GM23338 (cell line): ENCODE measurements at regions not wholly inside any gene's neighbourhood (a gene's known extent, or its start where the extent isn't known, plus 50 kb on each side); places are given as distances from the start of the nearest gene placed in this dataset.

Experiments
- ATAC-seq: fragments of 200-7000 bp; cut with Tn5 transposase; 3 replicates; pipeline ENCODE4 v1.9.1; 2020
- DNase-seq: peaks from one replicate; pipeline ENCODE4 v3.0.0-alpha.2; 2015; ENCODE audit warnings: low spot score
- H2AFZ ChIP-seq: fragments of 200-600 bp; sonication (generic); 2 replicates; pipeline ENCODE4 v1.8.0; 2016; ENCODE audit warnings: antibody characterized with exemption, mild to moderate bottlenecking, moderate library complexity
- H3F3A ChIP-seq: fragments of 200-600 bp; sonication (generic); replicated peaks from 2 replicates; pipeline ENCODE4 v1.8.0; 2017; ENCODE audit warnings: antibody characterized with exemption, mixed run types, low read depth
- H3K27ac ChIP-seq: fragments of 200-600 bp; sonication (generic); 2 replicates; pipeline ENCODE4 v1.6.1; 2016; ENCODE audit warnings: low read depth
- H3K27me3 ChIP-seq: fragments of 200-600 bp; sonication (generic); 2 replicates; pipeline ENCODE4 v1.8.0; 2016; ENCODE audit warnings: mild to moderate bottlenecking, mixed run types, moderate library complexity; ENCODE audit not compliant: insufficient read depth
- H3K36me3 ChIP-seq: fragments of 200-600 bp; sonication (generic); 2 replicates; pipeline ENCODE4 v1.8.0; 2016; ENCODE audit warnings: mild to moderate bottlenecking; ENCODE audit not compliant: insufficient read depth
- H3K4me1 ChIP-seq: fragments of 200-600 bp; sonication (generic); 2 replicates; pipeline ENCODE4 v1.8.0; 2016; ENCODE audit warnings: mild to moderate bottlenecking, moderate library complexity; ENCODE audit not compliant: insufficient read depth
- H3K4me2 ChIP-seq: fragments of 200-600 bp; sonication (generic); 2 replicates; pipeline ENCODE4 v1.7.1; 2017; ENCODE audit warnings: mixed run types
- H3K4me3 ChIP-seq: fragments of 200-600 bp; sonication (generic); 2 replicates; pipeline ENCODE4 v1.6.1; 2016; ENCODE audit warnings: mixed run types
- H3K79me2 ChIP-seq: fragments of 200-600 bp; sonication (generic); replicated peaks from 2 replicates; pipeline ENCODE4 v1.8.0; 2017; ENCODE audit warnings: mild to moderate bottlenecking; ENCODE audit not compliant: insufficient read depth
- H3K9me2 ChIP-seq: fragments of 200-600 bp; sonication (generic); 2 replicates; pipeline ENCODE4 v1.8.0; 2017; ENCODE audit not compliant: insufficient read depth
- H4K20me1 ChIP-seq: fragments of 200-600 bp; sonication (generic); replicated peaks from 2 replicates; pipeline ENCODE4 v1.8.0; 2017; ENCODE audit warnings: mild to moderate bottlenecking; ENCODE audit not compliant: insufficient read depth
- H3K27ac Mint-ChIP-seq: 2 replicates; pipeline ENCODE4 v1.8.0; 2020; ENCODE audit warnings: inconsistent platforms, mild to moderate bottlenecking, moderate library complexity, mixed read lengths
- H3K27me3 Mint-ChIP-seq: 3 replicates; pipeline ENCODE4 v1.8.0; 2022; ENCODE audit warnings: low read depth, mild to moderate bottlenecking, moderate library complexity, mixed read lengths, inconsistent platforms; ENCODE audit not compliant: insufficient read depth, poor library complexity
- H3K36me3 Mint-ChIP-seq: 3 replicates; pipeline ENCODE4 v1.8.0; 2021; ENCODE audit warnings: low read depth, mild to moderate bottlenecking, inconsistent platforms, moderate library complexity, mixed read lengths
- H3K4me1 Mint-ChIP-seq: 3 replicates; pipeline ENCODE4 v1.8.0; 2020; ENCODE audit warnings: mild to moderate bottlenecking, inconsistent platforms, mixed read lengths
- H3K4me3 Mint-ChIP-seq: 3 replicates; pipeline ENCODE4 v1.8.0; 2021; ENCODE audit warnings: moderate library complexity, mild to moderate bottlenecking, inconsistent platforms, mixed read lengths
- H3K9me3 Mint-ChIP-seq: 3 replicates; pipeline ENCODE4 v1.8.0; 2020; ENCODE audit warnings: moderate library complexity, mild to moderate bottlenecking, inconsistent platforms, mixed read lengths
- CREB1 ChIP-seq: fragments of 250-450 bp; sonication (Bioruptor Pico); IDR thresholded peaks from 2 replicates; pipeline ENCODE4 v1.5.0; 2020; ENCODE audit warnings: low read depth, mild to moderate bottlenecking, moderate library complexity
- ETS1 ChIP-seq: IDR thresholded peaks from 2 replicates; pipeline ENCODE4 v1.6.1; 2016; ENCODE audit warnings: antibody characterized with exemption
- EZH2 ChIP-seq: fragments of 200-600 bp; sonication (generic); IDR thresholded peaks from one replicate; pipeline ENCODE4 v1.8.0; 2017; ENCODE audit warnings: antibody characterized with exemption, mild to moderate bottlenecking, low read depth; ENCODE audit not compliant: unreplicated experiment
- EZH2phosphoT487 ChIP-seq: fragments of 200-600 bp; sonication (generic); IDR thresholded peaks from one replicate; pipeline ENCODE4 v1.8.1; 2018; ENCODE audit warnings: antibody characterized with exemption; ENCODE audit not compliant: unreplicated experiment
- JUNB ChIP-seq: IDR thresholded peaks from one replicate; pipeline ENCODE4 v1.6.1; 2016; ENCODE audit warnings: antibody characterized with exemption; ENCODE audit not compliant: unreplicated experiment
- NANOG ChIP-seq: IDR thresholded peaks from 2 replicates; pipeline ENCODE4 v1.6.1; 2016; ENCODE audit warnings: antibody characterized with exemption, borderline replicate concordance
- POLR2AphosphoS5 ChIP-seq: IDR thresholded peaks from 2 replicates; pipeline ENCODE4 v1.6.1; 2016; ENCODE audit warnings: antibody characterized with exemption, low read depth
- REST ChIP-seq: IDR thresholded peaks from one replicate; pipeline ENCODE4 v1.6.1; 2018; ENCODE audit warnings: antibody characterized with exemption; ENCODE audit not compliant: unreplicated experiment
- STAT1 ChIP-seq: IDR thresholded peaks from one replicate; pipeline ENCODE4 v1.6.1; 2016; ENCODE audit warnings: antibody characterized with exemption; ENCODE audit not compliant: unreplicated experiment
- ZNF114 ChIP-seq: fragments of 250-450 bp; sonication (Bioruptor Pico); IDR thresholded peaks from 2 replicates; pipeline ENCODE4 v1.5.0; 2020; ENCODE audit warnings: mild to moderate bottlenecking, moderate library complexity
- ZNF331 ChIP-seq: fragments of 250-450 bp; sonication (Bioruptor Pico); IDR thresholded peaks from 2 replicates; pipeline ENCODE4 v1.5.0; 2020; ENCODE audit warnings: low read depth, mild to moderate bottlenecking, moderate library complexity
- ZNF462 ChIP-seq: fragments of 250-450 bp; sonication (Bioruptor Pico); IDR thresholded peaks from 2 replicates; pipeline ENCODE4 v1.5.0; 2020; ENCODE audit warnings: mild to moderate bottlenecking, moderate library complexity

- no peak for TF ChIP-seq REST
Measured at GRCh38 chr18:61085036-61085435, 248.2 kb upstream of the CDH20 start (continued).

DNA sequence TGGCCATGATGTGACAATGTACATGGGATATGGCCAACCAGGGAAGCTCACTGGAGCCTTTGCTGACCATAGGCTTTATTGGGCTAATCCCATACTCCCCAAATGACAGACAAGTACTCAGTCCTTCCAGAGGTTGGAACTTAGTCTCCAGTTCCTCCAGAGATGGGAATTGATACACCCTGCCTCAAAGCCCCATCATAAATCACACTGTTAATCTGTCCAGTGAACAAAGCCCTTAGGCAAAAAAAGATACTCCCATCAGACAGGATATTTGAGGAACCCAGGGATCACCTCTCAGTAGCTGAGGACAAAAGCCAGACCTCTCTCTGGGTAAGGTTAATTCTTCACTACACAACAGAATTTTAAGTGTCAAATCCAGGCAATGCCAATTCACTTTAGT is 247.5 kb upstream of the CDH20 start:
- Mint-ChIP-seq H3K27me3 (no peaks in the 10 kb centered on the region), H3K9me3 (no peaks in the 10 kb centered on the region), H3K36me3 (no peaks in the 10 kb centered on the region), H3K4me3 (no peak overlapping the region), H3K27ac (no peak overlapping the region), H3K4me1 (no peaks in the 10 kb centered on the region)
- no peaks in the 10 kb centered on the region for H3F3A ChIP-seq
- no peak overlapping the region for H3K4me2 ChIP-seq
- ATAC-seq (no peak), DNase-seq (no peak)
- no peaks in the 10 kb centered on the region for H4K20me1 ChIP-seq
- no peaks in the 10 kb centered on the region for H3K4me1 ChIP-seq
- H3K79me2 ChIP-seq = no peaks in the 10 kb centered on the region
- no peaks in the 10 kb centered on the region for H3K27me3 ChIP-seq
- no peaks in the 10 kb centered on the region for H3K36me3 ChIP-seq
- H3K9me2 ChIP-seq = no peaks in the 10 kb centered on the region
- H3K4me3 ChIP-seq = no peak overlapping the region
- H2AFZ ChIP-seq = no peak overlapping the region
- H3K27ac ChIP-seq = no peak overlapping the region
- no peak for TF ChIP-seq POLR2AphosphoS5
- no peak for TF ChIP-seq ZNF114
- no peak for TF ChIP-seq JUNB
- TF ChIP-seq STAT1 = no peak
- no peak for TF ChIP-seq NANOG
- no peak for TF ChIP-seq CREB1
- no peak for TF ChIP-seq ETS1
- no peak for TF ChIP-seq REST
- TF ChIP-seq EZH2 = no peak
- TF ChIP-seq ZNF331 = no peak
- TF ChIP-seq EZH2phosphoT487 = no peak
- no peak for TF ChIP-seq ZNF462
